HG03039 (cell line): ENCODE measurements at regions not wholly inside any gene's neighbourhood (a gene's known extent, or its start where the extent isn't known, plus 50 kb on each side); places are given as distances from the start of the nearest gene placed in this dataset.

ENCODE experiments used
- ATAC-seq: cut with Tn5 transposase; IDR thresholded peaks from one replicate; pipeline ENCODE4 v1.9.1; 2021; ENCODE audit warnings: mild to moderate bottlenecking, moderate library complexity; ENCODE audit not compliant: unreplicated experiment

DNA sequence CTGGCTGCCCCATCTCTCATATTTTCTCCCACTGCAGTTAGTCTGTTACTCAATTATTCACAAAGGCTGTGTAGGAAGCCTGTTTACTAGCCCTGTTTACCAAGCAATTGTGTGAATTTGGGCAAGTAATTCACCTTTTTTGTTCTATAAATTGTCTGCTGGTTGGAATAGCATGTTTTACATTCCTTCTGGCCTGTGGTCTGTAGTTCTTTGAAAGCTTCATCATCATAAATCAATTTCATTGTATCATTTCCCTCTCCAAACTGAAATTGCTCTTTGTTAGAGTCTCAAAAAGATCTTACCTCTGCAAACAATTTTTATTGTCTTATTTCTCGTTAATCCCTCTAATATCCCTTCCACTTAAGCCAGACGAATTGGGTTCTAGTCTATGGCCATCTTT, 1059.5 kb upstream of the ADGRL4 start:
- no peak for ATAC-seq

DNA sequence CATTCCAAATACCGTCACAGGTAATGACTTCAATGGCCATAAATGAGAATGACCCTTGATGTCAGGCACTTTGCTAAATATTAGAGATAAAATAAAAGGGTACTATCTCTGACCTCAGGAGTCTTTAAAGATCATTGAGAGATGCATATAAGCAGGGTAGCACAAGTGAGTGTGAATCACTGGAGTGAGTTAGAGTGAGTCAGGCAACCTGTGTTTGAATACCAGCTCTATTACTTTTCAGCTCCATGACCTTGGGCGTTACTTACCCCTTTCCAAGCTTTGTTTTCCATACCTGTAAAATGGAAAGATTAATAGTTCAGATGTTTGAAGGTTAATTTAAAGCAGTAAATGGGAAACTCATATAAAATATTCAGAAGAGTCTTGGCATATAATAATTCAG, 1058.0 kb upstream of the ADGRL4 start:
- no peak for ATAC-seq

DNA sequence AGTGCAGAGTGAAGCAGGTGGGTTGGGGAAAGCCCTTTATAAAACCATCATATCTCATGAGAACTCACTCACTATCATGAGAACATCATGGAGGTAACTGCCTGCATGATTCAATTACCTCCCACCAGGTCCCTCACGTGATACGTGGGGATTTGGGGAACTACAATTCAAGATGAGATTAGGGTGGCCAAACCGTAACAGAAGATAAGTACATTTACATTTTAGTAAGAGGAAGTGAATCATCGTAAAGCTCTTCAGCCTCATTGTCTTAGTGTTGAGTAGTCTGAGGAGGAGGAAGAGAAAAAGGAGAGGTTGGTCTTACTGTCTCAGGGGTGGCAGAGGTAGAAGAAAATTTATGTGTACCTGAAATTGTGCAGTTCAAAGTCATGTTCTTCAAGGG, 1053.4 kb upstream of the ADGRL4 start:
- no peak for ATAC-seq

DNA sequence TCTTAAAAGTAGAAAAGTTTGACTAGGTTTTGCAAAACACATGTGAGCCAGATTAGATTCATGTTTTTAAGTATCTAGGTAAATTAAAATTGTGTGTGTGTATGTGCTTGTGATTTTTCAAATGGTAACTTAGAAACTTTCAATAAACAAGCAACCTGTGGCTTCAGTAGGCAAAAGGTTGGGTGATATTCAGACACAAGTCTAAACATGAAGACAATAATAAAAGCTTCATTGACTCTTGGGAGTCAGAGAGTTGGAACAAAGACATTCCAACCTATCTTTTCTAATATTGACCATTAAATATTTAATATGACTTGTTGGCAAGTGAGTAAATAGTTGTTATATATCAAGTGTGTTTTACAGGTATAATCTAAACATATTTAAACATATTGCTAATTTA, 1049.6 kb upstream of the ADGRL4 start:
- ATAC-seq = no peak

DNA sequence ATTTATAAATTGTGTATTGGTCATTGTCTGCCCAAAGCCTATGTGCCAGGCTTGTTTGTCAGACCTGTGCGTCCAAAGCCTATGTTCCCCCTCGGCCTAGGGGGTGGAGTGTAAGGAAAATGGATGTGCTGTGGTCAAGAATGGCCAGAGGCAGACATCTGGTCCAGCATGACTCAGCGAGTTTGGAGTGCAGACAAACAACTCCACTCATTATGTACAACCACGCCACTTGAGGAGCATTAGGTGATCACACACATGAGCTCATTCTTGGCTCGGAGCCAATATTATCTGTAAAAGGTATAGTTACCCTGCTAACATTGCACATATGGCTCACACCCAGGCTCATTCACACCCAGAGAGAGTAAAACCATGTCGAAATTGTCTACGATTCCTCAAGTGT, 1047.6 kb upstream of the ADGRL4 start:
- no peak for ATAC-seq

DNA sequence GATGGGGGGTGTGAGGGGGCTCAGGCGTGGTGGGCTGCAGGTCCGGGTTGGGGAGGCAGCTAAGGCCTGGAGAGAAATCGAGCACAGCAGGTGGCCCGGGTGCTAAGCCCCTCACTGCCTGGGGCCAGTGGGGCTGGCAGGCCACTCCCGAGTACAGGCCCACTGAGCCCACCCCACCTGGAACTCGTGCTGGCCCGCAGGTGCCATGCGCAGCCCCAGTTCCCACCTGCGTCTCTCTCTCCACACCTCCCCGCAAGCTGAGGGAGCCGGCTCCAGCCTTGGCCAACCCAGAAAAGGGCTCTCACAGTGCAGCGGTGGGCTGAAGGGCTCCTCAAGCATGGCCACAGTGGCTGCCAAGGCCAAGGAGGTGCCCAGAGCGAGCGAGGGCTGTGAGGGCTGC, 1047.1 kb upstream of the ADGRL4 start:
- ATAC-seq = no peak

DNA sequence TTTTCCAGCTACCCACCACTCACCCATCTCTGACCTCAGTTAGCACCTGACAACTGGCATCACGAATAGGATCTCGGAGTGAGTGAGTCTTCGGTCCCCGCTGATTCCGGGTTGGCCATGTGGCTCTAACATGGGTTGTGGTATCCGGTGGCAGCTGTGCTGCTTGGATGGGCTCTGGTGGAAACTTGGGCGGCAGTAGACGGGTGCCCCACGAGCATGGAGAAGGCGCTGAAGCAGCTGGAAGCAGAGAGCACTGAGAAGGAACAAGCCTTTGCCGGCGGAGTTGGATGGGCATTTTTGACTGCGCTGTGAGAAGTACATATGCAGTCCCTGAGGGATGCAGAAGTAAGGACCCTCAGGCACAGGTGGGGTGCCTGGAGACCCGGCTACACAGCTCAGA, 1044.0 kb upstream of the ADGRL4 start:
- ATAC-seq = no peak

DNA sequence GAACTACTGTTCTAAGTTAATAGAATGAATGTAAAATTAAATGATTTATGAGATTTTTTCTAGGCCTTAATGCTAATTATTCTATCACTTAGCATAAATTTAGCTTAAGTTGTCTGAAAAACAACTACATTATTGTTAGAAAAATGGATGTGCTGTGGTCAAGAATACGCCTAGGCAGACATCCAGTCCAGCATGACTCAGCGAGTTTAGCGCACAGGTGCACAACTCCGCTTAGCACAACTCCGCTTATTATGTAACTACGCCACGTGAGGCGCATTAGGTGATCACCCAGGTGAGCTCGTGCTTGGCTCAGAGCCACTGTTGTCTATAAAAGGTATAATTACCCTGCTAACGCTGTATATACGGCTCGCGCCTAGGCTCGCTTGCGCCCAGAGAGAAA, 1043.6 kb upstream of the ADGRL4 start:
- ATAC-seq = no peak

DNA sequence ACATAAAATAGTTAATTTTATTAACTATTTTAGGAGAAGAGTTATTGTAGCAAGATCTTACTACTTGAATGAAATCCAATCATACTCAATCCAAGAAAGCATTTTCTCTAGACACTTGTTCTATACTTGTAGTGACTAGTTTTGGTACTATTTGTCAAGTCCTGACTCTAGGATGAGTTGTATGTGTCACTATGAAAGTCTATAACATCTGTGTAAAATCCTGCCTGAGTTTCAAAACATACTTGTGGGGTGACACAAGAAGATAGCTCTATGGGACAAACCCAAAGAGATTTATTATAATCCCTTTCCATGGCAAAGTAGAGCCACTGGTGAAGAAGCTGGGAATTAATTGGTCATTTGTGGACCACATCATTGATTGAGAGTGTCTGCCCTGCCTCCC, 1042.2 kb upstream of the ADGRL4 start:
- no peak for ATAC-seq

DNA sequence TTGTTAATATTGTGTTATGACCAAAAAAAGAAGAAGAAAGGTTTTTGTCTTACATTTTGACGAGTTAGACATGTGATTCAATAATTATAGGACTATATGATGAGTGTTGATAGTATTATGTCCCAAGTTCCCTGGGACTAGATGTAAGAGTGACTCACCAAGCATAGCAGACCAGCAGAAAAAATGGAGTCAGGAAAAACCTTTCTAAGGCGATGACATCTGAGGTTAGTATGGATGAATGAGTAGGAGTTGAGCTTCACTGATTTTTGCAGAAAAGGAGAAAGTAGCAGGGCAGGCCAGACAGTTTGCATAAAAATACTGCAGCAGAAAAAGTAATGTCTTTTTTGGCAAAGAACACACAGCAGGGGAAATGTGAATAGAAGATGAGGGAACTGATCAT, 1041.3 kb upstream of the ADGRL4 start:
- ATAC-seq = no peak

DNA sequence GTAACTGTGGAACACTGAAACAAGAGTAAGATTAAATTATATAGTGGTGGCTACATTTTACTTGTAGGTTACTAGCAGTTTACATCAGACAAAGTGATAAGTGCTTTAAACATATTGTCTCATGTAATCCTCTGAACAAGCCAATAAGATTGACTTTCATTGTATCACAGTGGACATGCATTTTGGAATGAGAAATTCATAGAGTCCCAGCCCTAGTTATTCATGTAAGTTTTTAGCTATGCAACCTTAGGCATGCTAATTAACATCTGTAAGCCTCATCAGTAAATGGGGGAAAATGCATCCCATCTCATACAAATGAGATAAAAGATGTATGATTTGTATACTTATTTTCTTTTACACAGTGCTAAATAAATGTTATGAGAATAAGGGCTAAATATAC, 1038.1 kb upstream of the ADGRL4 start:
- ATAC-seq = no peak

DNA sequence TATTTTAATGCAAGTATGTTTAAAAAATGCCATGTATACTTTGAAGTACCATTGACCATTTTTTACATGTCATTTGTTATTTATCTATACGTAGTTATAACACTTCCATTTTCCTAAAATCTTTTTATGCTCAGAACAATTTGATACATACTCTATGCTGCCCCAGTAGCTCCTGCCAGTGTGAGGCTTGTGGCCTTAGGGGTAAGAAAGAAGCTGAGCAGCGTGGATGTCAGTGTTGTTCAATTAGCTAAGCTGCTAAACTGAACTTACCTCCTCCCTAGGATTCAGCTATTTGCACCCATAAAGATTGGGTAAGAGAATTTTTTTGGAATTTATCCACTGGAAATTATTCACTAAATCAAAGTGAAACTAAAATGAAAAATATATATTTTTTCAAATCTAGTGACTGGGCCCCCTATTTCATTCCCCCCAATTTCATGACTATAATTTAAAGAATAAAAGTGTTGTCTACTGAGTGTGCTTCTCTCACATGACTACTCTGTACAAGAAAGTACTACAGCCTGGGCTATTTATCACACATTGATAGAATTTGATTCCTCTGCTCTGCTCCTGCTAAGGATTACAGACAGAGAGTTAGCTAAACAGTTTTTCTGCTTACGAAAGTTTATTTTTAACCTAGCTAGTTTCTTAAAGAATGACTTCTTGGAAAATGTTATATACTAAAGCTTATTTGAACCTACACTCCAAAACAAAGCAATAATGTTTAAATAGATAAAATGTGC, 1030.3 kb upstream of the ADGRL4 start:
- ATAC-seq = no peak

DNA sequence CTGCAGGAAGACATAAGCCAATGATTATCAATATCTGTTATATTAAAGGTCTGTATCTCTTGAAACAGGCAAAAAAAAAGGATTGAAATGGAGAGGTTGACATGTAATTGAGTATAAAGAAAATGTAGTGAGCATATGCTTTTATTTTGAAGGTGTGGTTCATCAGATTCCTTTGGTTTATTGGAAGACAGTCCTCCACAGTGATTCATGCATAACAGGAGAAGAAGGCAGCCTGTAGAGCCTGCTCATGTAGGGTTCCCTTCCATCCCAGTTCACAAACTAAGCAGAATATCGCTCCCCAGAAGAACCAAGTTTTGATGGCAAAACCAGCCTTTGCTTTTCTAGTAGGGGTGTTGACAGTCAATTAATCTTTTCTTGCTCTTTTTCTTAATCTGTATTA, 1016.8 kb upstream of the ADGRL4 start:
- no peak for ATAC-seq

DNA sequence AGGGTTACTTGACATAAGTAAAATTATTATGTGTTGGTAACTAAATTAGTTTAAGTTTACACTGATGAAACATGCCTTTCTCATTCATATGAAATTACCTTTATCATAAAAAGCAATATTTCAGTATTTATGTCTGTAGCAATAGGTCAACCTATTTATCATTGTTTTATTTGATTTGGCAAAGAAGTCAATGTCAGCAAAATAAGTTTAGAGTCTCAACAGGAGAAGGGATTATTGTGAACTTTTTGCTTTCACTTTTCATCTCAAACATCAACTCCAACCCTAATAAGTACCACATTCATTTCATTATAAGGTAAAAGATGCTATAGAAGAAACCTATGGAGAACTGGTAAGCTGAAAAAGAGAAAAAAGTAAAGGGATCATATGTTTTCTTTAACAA, 1015.4 kb upstream of the ADGRL4 start:
- no peak for ATAC-seq

DNA sequence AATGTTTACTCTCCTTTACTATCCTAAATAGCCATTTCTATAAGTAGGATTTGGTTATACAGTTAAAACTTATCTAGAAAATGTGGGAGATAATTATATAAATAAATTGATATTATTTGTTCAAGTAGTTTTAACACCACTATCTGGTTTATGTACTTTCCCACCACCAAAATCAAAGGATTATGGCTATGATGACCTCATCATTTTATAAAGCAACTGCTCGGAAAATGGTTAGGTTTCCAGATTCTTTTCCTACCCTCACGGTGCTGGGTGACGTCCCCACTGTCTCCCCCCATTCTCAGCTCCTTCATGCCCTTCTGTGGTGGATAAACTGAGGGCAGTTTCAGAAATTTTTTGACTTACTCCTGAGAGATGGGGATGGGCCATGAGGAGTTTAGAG, 1011.8 kb upstream of the ADGRL4 start:
- ATAC-seq = no peak

DNA sequence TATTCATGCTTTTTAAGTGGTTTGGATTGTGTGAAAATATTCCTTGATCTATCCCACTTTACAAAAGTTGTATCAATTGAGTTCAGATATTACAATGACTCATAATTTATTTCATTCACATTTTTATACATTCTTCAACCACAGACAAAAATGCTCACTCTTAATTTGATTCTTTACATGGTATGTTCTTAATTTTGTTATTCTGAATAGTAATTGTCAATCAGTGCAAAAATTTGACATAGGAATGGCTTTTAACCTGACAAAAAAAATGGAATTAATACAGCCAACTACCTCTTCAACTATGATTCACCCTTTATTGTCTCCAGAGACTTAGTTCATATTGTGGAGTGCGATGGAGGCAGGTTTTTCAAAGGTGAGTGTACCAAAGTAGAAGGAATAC, 1002.4 kb upstream of the ADGRL4 start:
- no peak for ATAC-seq

DNA sequence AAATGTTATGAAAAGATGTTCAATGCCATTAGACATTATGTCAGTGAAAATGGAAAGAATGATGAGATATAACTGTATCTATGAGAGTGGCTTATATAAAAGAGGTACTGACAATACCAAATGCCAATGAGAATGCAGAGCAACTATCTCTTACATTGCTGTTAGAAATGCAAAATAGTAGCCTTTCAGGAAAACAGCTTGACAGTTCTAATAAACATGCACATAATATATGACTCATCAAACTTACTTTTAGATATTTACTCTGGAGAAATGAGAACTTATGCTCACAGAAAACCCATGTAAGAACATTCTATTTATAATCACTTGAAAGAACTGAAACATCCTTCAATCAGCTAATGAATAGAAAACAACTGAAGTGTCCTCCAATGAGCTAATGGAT, 996.7 kb upstream of the ADGRL4 start:
- ATAC-seq = no peak

DNA sequence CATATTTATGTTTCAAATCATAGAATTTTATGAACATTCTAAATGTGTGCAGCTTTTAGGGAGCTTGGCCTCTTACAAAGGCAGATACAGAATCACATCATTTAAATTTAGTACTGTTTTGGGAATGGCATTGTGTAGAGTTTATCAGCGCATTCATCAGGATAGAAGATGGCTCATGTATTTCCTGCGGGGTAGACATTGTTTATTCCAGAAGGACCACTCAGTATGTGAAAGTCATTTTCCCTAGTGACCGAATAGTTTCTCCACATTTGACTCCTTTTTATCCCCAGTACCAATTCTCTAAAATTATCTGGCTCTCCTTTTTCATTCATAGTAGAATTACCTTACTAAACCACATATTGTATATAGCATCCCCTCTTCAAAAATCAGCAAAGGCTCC, 981.9 kb upstream of the ADGRL4 start:
- ATAC-seq = no peak

DNA sequence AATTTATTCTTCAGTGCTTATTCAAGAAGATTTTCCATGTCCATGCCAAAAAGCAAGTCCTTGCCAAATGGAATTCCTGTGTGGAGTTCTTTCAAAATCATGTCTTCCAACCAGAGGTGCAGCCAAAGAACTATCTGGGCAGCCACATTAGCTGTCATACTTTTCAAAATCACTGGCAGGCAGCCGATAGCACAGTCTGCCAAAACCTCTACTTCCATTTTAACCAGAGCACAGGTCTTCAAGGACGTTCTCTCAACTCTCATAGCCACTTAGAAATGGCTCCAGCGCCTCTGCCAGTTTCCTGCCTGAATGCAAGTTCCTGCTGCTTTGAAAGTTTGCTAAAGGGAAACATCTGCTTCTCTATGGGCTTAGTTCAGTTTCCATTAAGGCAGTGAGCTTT, 975.7 kb upstream of the ADGRL4 start:
- no peak for ATAC-seq

DNA sequence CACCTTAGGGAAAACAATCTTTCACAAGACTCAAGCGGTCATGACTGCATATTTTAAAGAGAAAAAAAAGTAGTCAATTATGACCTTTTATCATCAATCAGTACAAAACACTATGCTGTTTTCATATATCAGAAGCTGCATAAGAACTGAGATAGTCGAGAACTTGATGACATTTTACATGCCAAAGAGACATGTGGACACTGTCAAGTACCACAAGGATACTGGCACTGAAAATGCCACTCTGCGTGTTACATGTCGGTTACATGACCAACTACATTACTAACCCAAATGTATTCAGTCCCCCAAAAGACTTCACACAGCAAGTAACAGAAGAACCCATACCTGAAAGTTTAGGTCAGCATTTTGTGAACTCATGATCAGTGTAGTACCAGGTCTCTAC, 975.0 kb upstream of the ADGRL4 start:
- ATAC-seq = no peak

DNA sequence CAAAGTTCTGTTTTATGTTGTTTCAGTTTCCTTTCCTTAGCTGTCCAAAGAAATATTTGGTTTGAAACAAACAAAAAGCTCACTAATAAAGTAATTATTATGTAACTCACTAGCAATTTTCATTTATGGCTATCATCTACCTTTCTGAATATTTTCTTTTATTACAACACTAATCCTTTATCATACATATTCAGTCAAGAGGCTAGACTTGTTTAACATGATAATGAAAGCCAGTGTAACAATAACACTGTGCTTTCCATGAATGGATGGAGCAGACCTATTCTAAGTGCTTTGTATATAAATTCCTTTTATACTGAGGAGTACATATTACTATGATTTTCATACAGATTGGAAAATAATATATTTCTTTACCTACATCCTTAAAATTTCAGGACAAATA, 972.8 kb upstream of the ADGRL4 start:
- no peak for ATAC-seq

DNA sequence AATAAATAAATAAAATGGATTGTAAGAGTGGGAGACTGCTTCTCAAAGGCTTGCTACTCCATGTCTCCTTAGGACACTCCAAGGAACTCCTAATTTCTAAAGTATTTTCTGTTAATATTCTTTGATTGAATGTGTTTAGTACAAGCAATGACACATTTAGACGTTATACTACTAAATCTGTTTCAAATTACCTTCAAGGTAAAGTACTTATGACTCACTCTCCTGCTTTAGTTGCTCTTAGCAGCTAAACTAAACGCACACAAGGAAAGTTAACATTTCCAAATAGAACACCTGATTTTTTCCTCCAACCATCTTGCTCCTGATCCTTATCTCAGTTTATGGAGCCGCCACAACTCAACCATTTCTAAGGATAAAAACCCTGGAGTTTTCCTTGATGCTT, 969.8 kb upstream of the ADGRL4 start:
- no peak for ATAC-seq

DNA sequence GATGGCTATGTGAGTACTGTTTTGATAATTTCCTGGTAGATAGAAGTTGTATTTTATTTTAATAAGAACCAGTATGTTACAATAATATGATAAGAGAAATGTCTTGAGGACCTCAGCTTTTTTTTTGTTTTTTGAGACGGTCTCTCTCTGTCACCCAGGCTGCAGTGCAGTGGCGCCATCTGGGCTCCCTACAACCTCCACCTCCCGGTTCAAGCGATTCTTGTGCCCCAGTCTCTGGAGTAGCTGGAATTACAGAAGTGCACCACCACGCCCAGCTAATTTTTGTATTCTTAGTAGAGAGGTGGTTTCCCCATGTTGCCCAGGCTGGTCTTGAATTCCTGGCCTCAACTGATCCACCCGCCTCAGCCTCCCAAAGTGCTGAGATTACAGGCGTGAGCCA, 968.1 kb upstream of the ADGRL4 start:
- no peak for ATAC-seq

DNA sequence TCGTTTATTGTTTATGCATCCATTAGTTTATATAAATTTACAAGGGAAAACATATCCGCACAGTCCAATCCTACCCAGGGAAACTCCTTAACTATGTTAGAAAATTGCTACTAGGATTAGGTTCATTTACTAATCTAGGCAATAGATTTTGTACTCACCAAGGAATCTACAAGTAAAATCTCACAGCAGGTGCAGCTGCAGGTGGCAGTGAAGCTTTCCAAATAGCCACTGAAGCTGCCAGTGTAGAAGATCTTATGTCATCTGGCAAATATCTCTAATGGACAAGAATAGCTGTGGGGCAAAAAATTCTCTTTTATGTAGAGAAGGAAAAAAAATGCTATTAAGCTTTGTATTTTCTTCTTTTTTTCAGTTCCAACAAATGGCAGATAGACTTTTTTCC, 963.4 kb upstream of the ADGRL4 start:
- no peak for ATAC-seq
